ENCODE measurements at regions not wholly inside any gene's neighbourhood (a gene's known extent, or its start where the extent isn't known, plus 50 kb on each side); places are given as distances from the start of the nearest gene placed in this dataset.

DNA sequence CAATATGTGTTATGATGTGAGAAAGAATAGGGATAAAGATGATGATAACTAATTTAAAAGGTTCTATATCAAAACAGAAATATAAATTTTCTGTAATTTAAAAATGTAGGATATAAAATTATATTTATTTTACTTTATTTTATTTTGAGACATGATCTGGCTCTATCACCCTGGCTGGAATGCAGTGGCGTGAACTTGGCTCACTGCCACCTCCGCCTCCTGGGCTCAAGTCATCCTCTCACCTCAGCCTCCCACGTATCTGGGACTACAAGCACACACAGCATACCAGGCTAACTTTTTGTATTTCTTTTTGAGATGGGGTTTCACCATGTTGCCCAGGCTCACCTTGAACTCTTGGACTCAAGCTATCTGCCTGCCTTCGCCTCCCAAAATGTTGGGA is 214.9 kb upstream of the SLITRK1 start:
- TF ChIP-seq, protein P1, sequence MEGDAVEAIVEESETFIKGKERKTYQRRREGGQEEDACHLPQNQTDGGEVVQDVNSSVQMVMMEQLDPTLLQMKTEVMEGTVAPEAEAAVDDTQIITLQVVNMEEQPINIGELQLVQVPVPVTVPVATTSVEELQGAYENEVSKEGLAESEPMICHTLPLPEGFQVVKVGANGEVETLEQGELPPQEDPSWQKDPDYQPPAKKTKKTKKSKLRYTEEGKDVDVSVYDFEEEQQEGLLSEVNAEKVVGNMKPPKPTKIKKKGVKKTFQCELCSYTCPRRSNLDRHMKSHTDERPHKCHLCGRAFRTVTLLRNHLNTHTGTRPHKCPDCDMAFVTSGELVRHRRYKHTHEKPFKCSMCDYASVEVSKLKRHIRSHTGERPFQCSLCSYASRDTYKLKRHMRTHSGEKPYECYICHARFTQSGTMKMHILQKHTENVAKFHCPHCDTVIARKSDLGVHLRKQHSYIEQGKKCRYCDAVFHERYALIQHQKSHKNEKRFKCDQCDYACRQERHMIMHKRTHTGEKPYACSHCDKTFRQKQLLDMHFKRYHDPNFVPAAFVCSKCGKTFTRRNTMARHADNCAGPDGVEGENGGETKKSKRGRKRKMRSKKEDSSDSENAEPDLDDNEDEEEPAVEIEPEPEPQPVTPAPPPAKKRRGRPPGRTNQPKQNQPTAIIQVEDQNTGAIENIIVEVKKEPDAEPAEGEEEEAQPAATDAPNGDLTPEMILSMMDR (IDR thresholded peaks at IDR 0.05) = no peak
- no peak for TF ChIP-seq POLR2AphosphoS5 (IDR thresholded peaks at IDR 0.05)
- no peak for TF ChIP-seq EP300 (IDR thresholded peaks at IDR 0.05)
- no peak for TF ChIP-seq POLR2A (IDR thresholded peaks at IDR 0.05)
